HG03064 (cell line): ENCODE measurements at regions not wholly inside any gene's neighbourhood (a gene's known extent, or its start where the extent isn't known, plus 50 kb on each side); places are given as distances from the start of the nearest gene placed in this dataset.
"Not testable (repeated sequence)": the region's sequence is repeated elsewhere in the genome, so short reads cannot be mapped to it uniquely, and the experiment has no call there.

ENCODE experiments used
- ATAC-seq: cut with Tn5 transposase; IDR thresholded peaks from one replicate; pipeline ENCODE4 v1.9.1; 2021; ENCODE audit warnings: low read depth; ENCODE audit not compliant: unreplicated experiment

DNA sequence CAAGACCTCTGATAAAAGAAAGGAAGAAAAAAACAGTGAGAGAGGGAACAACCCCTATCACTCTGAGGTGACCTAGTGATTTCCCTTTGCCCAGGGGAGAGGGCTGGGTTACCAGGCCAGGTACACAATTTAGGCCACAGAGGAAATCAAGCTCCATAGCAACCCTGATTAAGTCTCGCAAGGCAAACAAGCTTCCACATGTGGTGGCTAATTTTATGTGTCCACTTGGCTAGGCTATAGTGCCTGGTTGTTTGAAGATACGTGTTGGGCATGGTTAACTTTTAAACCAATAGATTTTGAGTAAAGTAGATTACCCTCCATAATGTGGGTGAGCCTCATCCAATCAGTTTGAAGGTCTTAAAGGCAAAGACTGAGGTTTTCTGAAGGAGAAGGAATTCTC, 108.9 kb upstream of the TERB2 start:
- ATAC-seq = not testable (repeated sequence)

DNA sequence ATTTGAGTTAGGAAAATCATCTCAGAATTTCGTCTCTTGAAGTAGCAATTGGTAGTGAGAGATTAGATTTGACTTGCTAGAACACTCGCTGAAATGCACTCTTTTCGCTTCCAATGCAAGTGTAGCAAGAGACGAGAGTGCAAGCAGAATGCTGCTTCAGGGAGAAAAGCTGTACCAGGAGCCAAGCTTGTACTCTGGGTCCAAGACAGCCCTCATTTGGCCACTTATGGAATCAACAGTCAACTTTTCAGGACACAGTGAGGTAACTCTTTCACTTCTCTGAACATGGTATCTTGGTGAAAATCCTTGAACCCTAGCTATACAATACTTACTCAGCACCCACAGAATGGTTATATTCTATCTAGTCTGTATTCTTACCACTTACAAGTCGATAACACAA, 107.6 kb upstream of the TERB2 start:
- not testable (repeated sequence) for ATAC-seq

DNA sequence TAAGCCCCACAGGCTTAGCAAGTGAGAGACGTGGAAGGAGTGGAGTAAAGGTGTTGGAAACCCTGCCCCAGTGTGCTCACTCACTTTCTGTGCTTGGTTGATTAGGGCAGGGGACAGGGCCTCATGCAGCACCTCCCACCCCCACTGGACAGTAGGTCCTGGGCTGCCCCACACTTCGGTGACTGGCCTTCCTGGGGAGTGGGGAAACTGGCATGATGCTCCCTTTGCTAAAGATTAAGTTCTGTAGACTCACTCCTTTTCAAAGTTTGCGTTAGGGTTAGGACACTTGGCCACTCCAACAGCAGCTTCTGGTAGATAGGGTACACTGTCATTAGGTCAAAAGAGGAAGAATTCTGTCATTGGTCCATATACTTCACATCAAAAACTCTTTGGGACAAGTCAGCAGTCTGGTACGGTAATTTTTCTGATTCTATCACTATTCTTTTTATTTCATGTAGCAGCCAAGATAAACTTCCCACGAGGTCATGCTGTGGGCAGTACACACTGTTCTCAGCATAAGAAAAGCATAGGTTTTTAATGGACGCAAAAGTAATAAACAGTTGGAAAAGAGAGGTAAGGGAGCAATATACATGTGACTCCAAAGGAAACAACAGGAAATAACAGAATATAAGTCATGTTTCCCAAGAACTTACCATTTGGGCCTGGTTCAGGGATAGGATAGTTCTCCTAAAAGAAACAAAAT, 106.6 kb upstream of the TERB2 start:
- ATAC-seq = not testable (repeated sequence)

DNA sequence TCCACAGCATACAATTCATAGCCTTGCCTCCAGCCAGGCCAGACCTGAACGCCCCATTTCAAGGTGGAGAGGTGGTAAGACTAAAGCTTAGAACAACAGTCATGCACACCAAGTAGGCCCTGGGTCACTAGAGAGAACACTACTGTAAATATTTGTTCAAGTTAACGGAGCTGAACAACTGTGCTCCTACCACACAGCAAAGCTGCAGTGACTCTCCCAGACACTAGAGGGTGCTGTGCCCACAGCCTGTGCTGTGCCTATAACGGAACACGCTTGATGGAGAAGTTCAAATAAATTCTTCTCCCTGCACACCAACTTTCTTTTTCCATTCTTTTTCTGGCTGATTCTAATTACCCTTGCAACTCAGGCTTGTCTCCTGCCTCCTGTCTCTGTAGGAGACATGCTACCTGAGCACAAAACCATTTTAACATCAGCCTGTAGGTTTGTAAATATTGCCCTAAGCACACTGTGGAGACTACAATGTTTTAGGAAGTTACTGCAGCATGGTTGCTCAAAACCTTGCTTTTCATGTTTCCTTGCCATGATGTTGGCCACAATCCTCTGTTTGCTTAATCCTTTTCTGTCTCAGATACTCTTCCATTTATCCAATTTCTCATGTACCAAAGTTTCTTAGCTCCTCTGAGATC, 103.1 kb upstream of the TERB2 start:
- peak; percentile 65 for ATAC-seq

DNA sequence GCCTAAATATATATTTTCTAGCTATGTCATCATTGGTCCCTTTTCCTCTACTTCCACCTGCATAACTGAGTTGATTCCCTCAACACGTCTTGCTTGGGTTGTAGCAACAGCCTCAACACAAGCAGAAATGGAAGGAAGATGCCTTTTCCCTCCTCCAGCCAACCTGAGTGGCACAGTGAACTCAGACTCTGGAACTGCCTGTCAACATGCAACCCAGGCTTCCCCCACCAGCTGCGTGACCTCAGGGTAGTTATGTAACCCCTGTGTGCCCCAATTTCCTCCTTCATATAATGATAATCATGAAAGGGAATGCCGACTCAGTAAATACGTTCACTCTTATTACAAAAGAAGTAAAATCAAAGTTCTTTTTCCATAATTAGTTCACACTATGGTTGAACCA, 101.8 kb upstream of the TERB2 start:
- ATAC-seq = not testable (repeated sequence)

DNA sequence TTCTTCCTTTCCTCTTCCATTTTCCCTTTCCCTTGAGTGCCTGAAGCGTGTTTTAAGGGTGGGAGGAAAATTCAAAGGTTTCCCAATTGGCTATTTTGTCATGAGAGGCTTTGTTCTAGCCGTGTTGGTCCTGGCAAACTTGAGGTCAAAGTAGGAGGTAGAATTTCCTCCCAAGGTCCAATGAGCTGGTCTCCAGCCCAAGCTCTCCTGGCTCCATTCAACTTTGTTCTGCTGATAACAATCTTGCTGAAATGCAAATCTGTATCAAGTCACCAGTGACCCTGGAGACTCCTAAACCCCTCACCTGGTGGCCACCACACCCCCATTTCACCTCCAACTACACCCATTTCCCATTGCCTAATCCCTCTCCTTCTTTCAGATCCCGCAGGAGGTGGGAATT, 100.2 kb upstream of the TERB2 start:
- ATAC-seq = not testable (repeated sequence)

DNA sequence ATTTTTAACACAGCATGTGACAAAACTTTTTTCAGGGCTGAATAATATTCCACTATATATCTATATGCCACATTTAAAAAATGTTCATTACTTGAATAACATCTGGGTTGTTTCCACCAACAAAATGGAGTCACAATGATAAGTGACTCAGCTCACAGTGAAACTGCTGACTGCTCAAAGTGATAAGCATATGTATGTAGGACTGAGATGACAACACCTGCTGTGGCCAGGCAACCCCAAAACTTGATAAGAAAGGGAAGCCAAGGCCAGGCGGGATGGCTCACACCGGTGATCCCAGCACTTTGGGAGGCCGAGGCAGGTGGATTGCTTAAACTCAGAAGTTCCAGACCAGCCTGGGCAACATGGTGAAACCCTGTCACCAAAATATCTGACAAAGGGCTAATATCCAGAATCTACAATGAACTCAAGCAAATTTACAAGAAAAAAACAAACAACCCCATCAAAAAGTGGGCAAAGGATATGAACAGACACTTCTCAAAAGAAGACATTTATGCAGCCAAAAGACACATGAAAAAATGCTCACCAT, 99.2 kb upstream of the TERB2 start:
- not testable (repeated sequence) for ATAC-seq

DNA sequence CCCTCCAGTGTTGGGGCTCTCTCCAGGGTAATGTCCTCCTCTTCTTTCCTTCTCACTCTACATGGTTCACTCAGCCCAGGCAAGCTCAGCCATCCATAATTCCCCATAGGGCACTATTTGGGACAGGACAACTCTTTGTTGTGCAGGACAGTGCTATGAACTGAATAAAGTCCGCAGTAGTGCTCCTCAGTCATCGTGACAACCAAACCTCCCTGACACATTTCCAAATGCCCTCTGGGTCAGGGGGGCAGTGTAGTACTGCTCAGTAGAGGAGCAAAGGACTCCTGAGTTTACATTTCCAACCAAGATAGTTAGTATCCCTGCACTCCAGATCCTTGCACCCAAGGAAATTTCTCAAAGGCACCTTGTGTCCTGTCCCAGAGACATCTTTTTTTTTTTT, 97.4 kb upstream of the TERB2 start:
- not testable (repeated sequence) for ATAC-seq

DNA sequence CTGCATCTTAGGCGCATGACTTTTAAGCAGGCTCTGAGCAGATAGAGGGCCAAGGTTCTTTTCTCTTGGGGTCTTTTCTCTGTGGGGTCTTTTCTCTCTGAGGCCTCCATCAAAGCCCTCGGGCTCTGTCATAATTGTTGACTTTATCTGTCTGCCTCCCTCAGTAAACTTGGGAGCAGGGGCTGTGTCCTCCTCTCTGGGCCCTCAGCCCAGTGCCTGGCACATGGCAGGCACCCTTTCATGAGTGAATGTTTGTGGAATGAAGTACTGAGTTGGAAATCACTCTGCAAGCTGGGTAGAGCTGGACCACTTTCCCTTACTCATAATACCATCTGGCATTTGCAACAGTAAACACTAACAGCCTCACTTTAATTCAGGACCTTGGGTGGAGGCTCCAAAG, 96.3 kb upstream of the TERB2 start:
- not testable (repeated sequence) for ATAC-seq

DNA sequence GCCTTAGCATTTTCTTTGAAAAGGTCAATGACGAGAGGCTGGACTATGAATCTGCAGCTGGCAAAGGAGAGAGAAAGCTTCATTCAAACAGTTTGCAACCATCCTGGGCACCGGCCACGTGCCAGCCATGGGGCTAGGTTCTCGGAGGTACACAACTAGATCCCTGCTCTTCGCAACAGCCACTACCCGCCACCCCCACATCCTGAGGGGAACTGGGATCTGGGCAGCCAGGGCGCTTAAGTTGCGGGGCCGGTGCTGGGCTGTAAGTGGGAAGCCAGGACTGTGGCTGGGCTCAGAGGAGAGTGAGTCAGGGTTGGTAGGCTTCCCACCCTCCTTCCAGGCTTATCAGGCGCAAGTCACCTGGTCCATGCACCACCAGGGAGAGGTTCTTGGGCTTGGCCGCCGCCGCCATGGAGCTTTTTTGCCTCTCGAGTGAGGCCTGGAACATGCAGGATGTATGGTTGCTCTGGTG, 95.0 kb upstream of the TERB2 start:
- no peak for ATAC-seq

DNA sequence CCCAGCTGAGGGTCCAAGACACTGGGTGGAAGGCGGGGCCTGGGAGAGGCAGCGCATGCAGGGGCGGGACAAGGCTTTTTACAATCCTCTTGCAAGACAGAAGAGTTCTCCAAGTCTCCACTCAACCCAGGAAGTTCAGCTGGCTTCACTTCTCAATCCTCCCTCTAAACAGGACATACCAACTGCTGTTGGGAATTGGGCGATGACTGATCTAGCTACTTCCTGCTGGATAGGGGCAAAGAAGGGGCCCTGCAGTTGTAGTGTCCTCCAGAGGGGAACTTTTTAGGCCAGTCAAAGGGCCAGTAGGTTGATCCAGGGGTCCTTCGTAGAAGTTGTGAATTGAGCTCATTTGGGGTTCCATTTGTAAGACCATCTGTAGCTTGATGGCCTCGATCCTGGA, 94.6 kb upstream of the TERB2 start:
- ATAC-seq = no peak

DNA sequence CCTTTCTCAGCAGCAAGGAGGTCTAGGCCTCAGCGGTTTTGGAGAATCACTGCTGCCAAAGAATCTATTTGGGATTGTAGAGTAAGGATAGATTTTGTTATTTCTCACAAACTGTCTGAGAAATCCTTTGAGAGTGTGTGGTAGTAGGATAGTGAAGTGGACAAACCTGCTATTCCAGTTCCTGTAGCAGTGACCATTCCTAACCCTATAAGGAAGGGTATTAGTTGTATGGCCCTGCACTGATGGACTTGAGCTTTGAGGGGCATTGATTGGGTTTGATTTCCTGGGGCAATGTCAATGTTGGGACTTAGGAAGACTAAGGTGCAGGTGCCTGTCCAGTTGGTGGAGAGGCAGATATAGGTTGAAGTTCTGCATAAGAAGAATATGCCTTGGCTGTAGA, 93.6 kb upstream of the TERB2 start:
- ATAC-seq = not testable (repeated sequence)

DNA sequence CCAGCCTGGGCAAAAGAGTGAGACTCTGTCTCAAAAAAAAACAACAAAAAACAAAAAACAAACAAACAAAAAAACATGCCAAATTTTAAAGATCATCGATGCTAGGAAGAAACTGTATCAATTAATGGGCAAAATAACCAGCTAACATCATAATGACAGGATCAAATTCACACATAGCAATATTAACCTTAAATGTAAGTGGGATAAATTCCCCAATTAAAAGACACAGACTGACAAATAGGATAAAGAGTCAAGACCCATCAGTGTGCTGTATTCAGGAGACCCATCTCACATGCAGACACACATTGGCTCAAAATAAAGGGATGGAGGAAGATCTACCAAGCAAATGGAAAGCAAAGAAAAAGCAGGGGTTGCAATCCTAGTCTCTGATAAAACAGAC, 88.4 kb upstream of the TERB2 start:
- ATAC-seq = not testable (repeated sequence)

DNA sequence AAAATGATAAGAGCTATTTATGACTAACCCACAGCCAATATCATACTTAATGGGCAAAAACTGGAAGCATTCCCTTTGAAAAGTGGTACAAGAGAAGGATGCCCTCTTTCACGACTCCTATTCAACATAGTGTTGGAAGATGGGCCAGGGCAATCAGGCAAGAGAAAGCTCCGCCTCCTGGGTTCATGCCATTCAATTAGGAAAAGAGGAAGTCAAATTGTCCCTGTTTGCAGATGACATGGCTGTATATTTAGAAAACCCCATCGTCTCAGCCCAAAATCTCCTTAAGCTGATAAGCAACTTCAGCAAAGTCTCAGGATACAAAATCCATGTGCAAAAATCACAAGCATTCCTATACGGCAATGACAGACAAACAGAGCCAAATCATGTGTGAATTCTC, 86.4 kb upstream of the TERB2 start:
- ATAC-seq = not testable (repeated sequence)

DNA sequence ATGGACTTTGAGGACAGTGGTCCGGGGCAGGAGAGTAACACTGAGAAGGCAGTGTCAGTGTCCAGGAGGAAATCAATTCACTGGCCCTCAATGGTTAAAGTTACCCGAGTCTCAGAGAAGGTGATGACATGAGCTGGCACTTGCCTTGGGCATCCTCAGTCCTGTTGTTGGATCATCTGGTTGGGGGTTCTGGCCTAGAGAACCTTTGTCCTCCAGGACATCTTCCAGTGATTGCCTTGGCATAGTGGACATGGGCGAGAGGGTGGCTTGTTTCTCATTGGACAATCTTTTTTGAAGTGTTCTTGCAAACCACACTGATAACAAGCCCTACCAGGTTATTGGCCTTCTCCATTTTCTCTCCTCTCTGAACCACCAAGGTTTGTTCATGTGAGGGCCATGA, 83.4 kb upstream of the TERB2 start:
- ATAC-seq = no peak

DNA sequence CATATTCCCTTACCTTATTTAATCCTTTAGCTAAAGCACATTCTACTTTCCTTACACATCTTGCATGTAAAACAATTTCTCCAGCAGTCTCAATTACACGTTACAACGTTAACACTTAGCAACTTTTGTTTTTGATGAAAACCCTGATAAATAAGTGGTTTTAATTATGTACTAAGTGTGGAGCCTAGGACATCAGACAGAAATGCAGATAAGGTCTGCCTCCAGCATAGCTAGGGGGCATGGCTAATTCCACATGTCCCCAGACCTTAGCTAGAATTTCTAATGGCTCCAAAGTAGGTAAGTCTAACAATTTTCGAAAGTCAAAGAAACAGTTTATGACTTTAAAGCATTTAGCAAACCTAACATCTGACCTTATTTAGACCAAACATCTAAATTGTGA, 77.4 kb upstream of the TERB2 start:
- no peak for ATAC-seq

DNA sequence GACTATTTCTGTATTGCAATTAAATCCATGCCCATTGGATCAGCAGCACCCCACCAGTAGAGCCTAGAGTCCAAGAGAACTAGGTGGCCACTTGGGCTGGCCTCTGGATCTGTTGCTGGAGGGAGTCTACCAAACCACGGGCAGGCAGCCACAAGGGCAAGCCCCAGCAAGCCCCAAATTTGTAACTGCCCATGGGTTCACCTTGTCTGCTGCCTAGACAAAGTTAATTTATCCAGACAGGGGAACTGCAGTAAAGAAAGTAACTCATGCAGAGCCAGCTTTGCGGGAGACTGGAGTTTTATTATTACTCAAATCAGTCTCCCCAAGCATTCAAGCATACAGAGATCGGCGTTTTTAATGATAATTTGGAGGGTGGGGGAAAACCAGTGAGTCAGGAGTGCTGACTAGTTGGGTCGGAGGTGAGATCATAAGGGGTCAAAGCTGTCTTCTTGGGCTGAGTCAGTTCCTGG, 74.0 kb upstream of the TERB2 start:
- ATAC-seq = peak; percentile 74

DNA sequence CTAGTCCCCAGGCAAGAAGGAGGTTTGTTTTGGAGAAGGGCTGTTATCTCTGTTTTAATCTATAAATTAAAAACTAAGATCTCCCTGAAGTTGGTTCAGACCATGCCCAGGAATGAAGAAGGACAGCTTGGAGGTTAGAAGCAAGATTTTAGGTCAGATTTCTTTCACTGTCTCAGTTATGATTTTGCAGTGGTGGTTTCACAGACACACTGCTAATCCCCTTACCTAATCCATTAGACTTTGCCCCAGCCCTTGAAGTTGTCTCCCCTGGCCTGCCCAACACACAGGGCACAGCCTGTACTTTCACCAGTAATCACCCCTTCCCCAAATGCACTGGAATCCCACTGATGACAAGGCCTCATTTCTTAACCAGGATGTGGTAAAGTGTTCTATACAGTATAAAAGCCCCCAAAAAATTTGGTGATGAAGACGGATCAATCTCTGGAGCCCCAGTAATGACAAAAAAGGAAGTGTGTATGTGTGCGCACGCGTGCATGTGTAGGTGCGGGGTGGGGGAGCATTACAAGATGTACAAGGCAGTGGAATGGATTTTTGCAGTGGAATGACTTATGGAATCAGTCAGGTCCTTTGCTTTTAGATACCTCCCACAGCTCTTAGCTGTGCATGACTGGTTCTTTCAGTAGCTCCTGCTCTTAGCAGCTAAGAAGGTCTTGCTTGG, 73.1 kb upstream of the TERB2 start:
- no peak for ATAC-seq

DNA sequence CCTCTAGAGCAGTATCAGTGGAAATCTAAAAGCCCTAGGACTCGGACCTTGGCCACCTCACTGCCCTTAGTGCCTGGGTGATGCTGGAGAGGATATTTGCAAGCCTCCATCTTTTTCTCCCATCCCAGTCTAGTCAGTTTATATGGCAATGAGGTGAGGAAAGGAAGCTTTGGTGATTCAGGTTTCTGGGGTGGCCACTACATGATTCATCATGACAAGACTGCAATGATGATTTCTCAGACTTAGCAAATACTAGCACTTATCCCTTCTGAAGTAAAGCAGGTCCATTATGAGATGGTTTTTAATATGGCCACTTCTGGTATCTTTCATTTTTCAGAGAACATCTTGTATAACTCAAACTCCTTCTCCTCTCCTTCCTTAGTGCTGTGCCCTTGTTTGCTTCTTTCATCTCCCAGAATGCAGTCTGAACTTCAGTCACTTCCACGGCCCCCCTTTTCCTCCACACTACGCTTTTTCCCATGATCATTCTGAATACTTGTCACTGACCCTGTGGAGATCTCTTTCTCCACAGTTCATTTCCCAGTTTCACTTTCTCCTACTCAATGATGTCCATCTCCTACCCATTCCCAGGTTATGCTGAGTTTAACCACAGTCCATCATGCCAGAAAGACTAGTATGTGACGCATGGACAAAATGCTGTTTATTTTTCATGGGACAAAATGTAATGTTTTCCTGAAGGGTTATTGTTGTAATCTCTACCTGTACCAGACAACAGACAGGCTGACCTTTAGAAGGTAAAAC, 57.4 kb upstream of the TERB2 start:
- not testable (repeated sequence) for ATAC-seq

DNA sequence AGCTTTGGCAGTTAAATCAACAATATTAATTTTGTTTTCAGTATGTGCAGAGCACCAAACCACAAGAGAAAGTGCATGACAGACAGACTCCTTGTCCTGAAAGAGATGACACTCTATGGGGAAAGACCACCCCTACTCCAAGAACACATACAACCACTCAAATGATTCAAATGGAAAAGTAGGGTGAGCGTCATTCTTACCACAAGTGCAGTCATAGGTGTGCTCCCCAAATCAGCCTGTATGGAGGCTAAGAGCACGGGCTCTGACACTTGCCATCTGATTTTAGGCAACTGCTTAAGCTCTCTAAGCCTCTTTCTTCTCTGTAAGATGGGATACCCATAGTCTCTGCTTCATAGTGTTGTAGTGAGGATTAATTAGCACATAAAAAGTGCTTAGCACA, 56.7 kb upstream of the TERB2 start:
- ATAC-seq = not testable (repeated sequence)
